ENCODE measurements at regions not wholly inside any gene's neighbourhood (a gene's known extent, or its start where the extent isn't known, plus 50 kb on each side); places are given as distances from the start of the nearest gene placed in this dataset.
"Not testable (repeated sequence)": the region's sequence is repeated elsewhere in the genome, so short reads cannot be mapped to it uniquely, and the experiment has no call there.

- Histone ChIP-seq H3K27ac (ENCODE audit: low read depth, low read length, poor library complexity, severe bottlenecking) (no peak overlapping the region), H3K4me2 (ENCODE audit: low read length) (no peak overlapping the region), H3K79me2 (ENCODE audit: insufficient read depth, low read length) (no peaks in the 10 kb centered on the region), H2AFZ (ENCODE audit: low read length) (no peak overlapping the region), H3K36me3 (ENCODE audit: insufficient read depth, low read length) (no peaks in the 10 kb centered on the region), H3K27me3 (ENCODE audit: insufficient read depth, low read length) (no peaks in the 10 kb centered on the region), H3K4me1 (ENCODE audit: insufficient read depth, low read length, severe bottlenecking) (peaks cover 18% of the 10 kb centered on the region), H3K4me3 (ENCODE audit: low read depth, low read length, poor library complexity, severe bottlenecking) (no peak overlapping the region), H3K9me3 (ENCODE audit: low read length) (no peaks in the 10 kb centered on the region), H3K9ac (ENCODE audit: low read length) (no peak overlapping the region), H4K20me1 (ENCODE audit: insufficient read depth, low read length) (no peaks in the 10 kb centered on the region), H3K9me2 (ENCODE audit: low read depth, low read length) (no peaks in the 10 kb centered on the region), H3F3A (ENCODE audit: insufficient read depth, low read length) (no peaks in the 10 kb centered on the region)
- TF ChIP-seq EZH2 (IDR thresholded peaks at IDR 0.05; ENCODE audit: borderline replicate concordance, low read length) (no peak), CTCF (IDR thresholded peaks at IDR 0.05; ENCODE audit: low read length) (no peak)
Observed at GRCh38 chr4:118587116-118587831, 97.9 kb upstream of the METTL14 start.

- Histone ChIP-seq H3K4me2 (ENCODE audit: low read length) (no peak overlapping the region), H3K27ac (ENCODE audit: low read depth, low read length, poor library complexity, severe bottlenecking) (no peak overlapping the region), H3K36me3 (ENCODE audit: insufficient read depth, low read length) (no peaks in the 10 kb centered on the region), H2AFZ (ENCODE audit: low read length) (no peak overlapping the region), H3F3A (ENCODE audit: insufficient read depth, low read length) (no peaks in the 10 kb centered on the region), H3K9me3 (ENCODE audit: low read length) (no peaks in the 10 kb centered on the region), H3K9ac (ENCODE audit: low read length) (no peak overlapping the region), H3K27me3 (ENCODE audit: insufficient read depth, low read length) (no peaks in the 10 kb centered on the region), H3K79me2 (ENCODE audit: insufficient read depth, low read length) (no peaks in the 10 kb centered on the region), H3K4me3 (ENCODE audit: low read depth, low read length, poor library complexity, severe bottlenecking) (no peak overlapping the region), H3K4me1 (ENCODE audit: insufficient read depth, low read length, severe bottlenecking) (peaks cover 20% of the 10 kb centered on the region), H3K9me2 (ENCODE audit: low read depth, low read length) (no peaks in the 10 kb centered on the region), H4K20me1 (ENCODE audit: insufficient read depth, low read length) (no peaks in the 10 kb centered on the region)
- TF ChIP-seq EZH2 (IDR thresholded peaks at IDR 0.05; ENCODE audit: borderline replicate concordance, low read length): no peak
- no peak for TF ChIP-seq CTCF (IDR thresholded peaks at IDR 0.05; ENCODE audit: low read length)
Observed at GRCh38 chr4:118587946-118588345, 97.2 kb upstream of the METTL14 start.

- no peak overlapping the region for H2AFZ ChIP-seq (ENCODE audit: low read length)
- no peaks in the 10 kb centered on the region for H3K36me3 ChIP-seq (ENCODE audit: insufficient read depth, low read length)
- H3K79me2 ChIP-seq (ENCODE audit: insufficient read depth, low read length): no peaks in the 10 kb centered on the region
- no peaks in the 10 kb centered on the region for H3K9me3 ChIP-seq (ENCODE audit: low read length)
- no peaks in the 10 kb centered on the region for H4K20me1 ChIP-seq (ENCODE audit: insufficient read depth, low read length)
- H3K27me3 ChIP-seq (ENCODE audit: insufficient read depth, low read length): no peaks in the 10 kb centered on the region
- H3K9me2 ChIP-seq (ENCODE audit: low read depth, low read length): no peaks in the 10 kb centered on the region
- peaks cover 20% of the 10 kb centered on the region for H3K4me1 ChIP-seq (ENCODE audit: insufficient read depth, low read length, severe bottlenecking)
- no peak for TF ChIP-seq CTCF (IDR thresholded peaks at IDR 0.05; ENCODE audit: low read length)
- no peak for TF ChIP-seq EZH2 (IDR thresholded peaks at IDR 0.05; ENCODE audit: borderline replicate concordance, low read length)
- no peak overlapping the region for H3K9ac ChIP-seq (ENCODE audit: low read length)
- H3K4me3 ChIP-seq (ENCODE audit: low read depth, low read length, poor library complexity, severe bottlenecking): no peak overlapping the region
- H3K27ac ChIP-seq (ENCODE audit: low read depth, low read length, poor library complexity, severe bottlenecking): no peak overlapping the region
- no peaks in the 10 kb centered on the region for H3F3A ChIP-seq (ENCODE audit: insufficient read depth, low read length)
- H3K4me2 ChIP-seq (ENCODE audit: low read length): no peak overlapping the region
Observed at GRCh38 chr4:118589471-118590055, 95.6 kb upstream of the METTL14 start.

- not testable (repeated sequence) for H3K36me3 ChIP-seq (ENCODE audit: insufficient read depth, low read length); H3K79me2 ChIP-seq (ENCODE audit: insufficient read depth, low read length); H3K9me2 ChIP-seq (ENCODE audit: low read depth, low read length); H3F3A ChIP-seq (ENCODE audit: insufficient read depth, low read length); H3K27me3 ChIP-seq (ENCODE audit: insufficient read depth, low read length); H3K9me3 ChIP-seq (ENCODE audit: low read length); H4K20me1 ChIP-seq (ENCODE audit: insufficient read depth, low read length)
- H3K27ac ChIP-seq (ENCODE audit: low read depth, low read length, poor library complexity, severe bottlenecking): peak overlapping the region; percentile 64
- peak overlapping the region; percentile 64 for H3K4me2 ChIP-seq (ENCODE audit: low read length)
- H3K4me3 ChIP-seq (ENCODE audit: low read depth, low read length, poor library complexity, severe bottlenecking): peak overlapping the region; percentile 76
- peak overlapping the region; percentile 96 for H2AFZ ChIP-seq (ENCODE audit: low read length)
- H3K4me1 ChIP-seq (ENCODE audit: insufficient read depth, low read length, severe bottlenecking): peaks cover 13% of the 10 kb centered on the region
- H3K9ac ChIP-seq (ENCODE audit: low read length): peak overlapping the region; percentile 59
Observed at GRCh38 chr4:118591339-118592046, 93.7 kb upstream of the METTL14 start.

- H3K79me2 ChIP-seq (ENCODE audit: insufficient read depth, low read length); H3K9me3 ChIP-seq (ENCODE audit: low read length); H4K20me1 ChIP-seq (ENCODE audit: insufficient read depth, low read length); H2AFZ ChIP-seq (ENCODE audit: low read length); H3K27ac ChIP-seq (ENCODE audit: low read depth, low read length, poor library complexity, severe bottlenecking); H3K27me3 ChIP-seq (ENCODE audit: insufficient read depth, low read length); H3F3A ChIP-seq (ENCODE audit: insufficient read depth, low read length); H3K9me2 ChIP-seq (ENCODE audit: low read depth, low read length); H3K36me3 ChIP-seq (ENCODE audit: insufficient read depth, low read length): not testable (repeated sequence)
- Histone ChIP-seq H3K4me3 (ENCODE audit: low read depth, low read length, poor library complexity, severe bottlenecking) (peak overlapping the region; percentile 76), H3K9ac (ENCODE audit: low read length) (peak overlapping the region; percentile 59), H3K4me1 (ENCODE audit: insufficient read depth, low read length, severe bottlenecking) (peaks cover 13% of the 10 kb centered on the region), H3K4me2 (ENCODE audit: low read length) (peak overlapping the region; percentile 64)
Observed at GRCh38 chr4:118592289-118592688, 92.9 kb upstream of the METTL14 start.

Data from OCI-LY1 (cell line).